HEK293 (cell line): ENCODE measurements at regions not wholly inside any gene's neighbourhood (a gene's known extent, or its start where the extent isn't known, plus 50 kb on each side); places are given as distances from the start of the nearest gene placed in this dataset.

Experiments used
- CTCF ChIA-PET: fragments of 350-600 bp; formaldehyde crosslinking; extraction: SDS; loops from one replicate; lab custom pipeline; 2021; ENCODE audit warnings: antibody characterized with exemption; lab: Yijun Ruan, JAX
- POLR2A ChIA-PET: fragments of 300-600 bp; formaldehyde crosslinking; extraction: SDS; loops from one replicate; lab custom pipeline; 2020; ENCODE audit warnings: antibody characterized with exemption, inconsistent platforms; lab: Yijun Ruan, JAX
- H3K27ac ChIP-seq: fragments of 200-500 bp; sonication (Bioruptor generic); 2 replicates; pipeline ENCODE4 v1.5.1; 2014; ENCODE audit warnings: low read depth, low read length, control low read depth, inconsistent platforms; ENCODE audit errors: extremely low read depth
- H3K36me3 ChIP-seq, 2 experiments: fragments of 200-500 bp in 1 of 2; sonication (Bioruptor generic) in 1 of 2; 1 replicate in 1 of 2; 2 replicates in 1 of 2; pipeline ENCODE4 v1.5.1; 2014 to 2017; ENCODE audit warnings: inconsistent platforms in 2 of 2, low read length in 2 of 2; ENCODE audit not compliant: control insufficient read depth in 2 of 2, insufficient read depth in 1 of 2
- H3K4me1 ChIP-seq: fragments of 200-500 bp; sonication (Bioruptor generic); 2 replicates; pipeline ENCODE4 v1.5.1; 2014; ENCODE audit warnings: mild to moderate bottlenecking, low read length, inconsistent platforms; ENCODE audit not compliant: control insufficient read depth, insufficient read depth
- H3K4me3 ChIP-seq: 2 replicates; pipeline ENCODE4 v1.5.1; 2011; ENCODE audit warnings: low read depth, mild to moderate bottlenecking, control low read depth, low read length, moderate library complexity
- H3K9me3 ChIP-seq: fragments of 200-500 bp; sonication (Bioruptor generic); 2 replicates; pipeline ENCODE4 v1.5.1; 2014; ENCODE audit warnings: low read depth, low read length, inconsistent platforms; ENCODE audit not compliant: control insufficient read depth, insufficient read depth
- BCL6B ChIP-seq: fragments of 450-650 bp; formaldehyde crosslinking; IDR thresholded peaks from 2 replicates; pipeline ENCODE4 v1.5.1; 2017; ENCODE audit warnings: missing biosample characterization, missing genetic modification characterization
- INSM2 ChIP-seq: fragments of 450-650 bp; formaldehyde crosslinking; IDR thresholded peaks from 2 replicates; pipeline ENCODE4 v1.5.1; 2016; ENCODE audit warnings: missing biosample characterization, missing genetic modification characterization
- MZF1 ChIP-seq: fragments of 450-650 bp; formaldehyde crosslinking; IDR thresholded peaks from 2 replicates; pipeline ENCODE4 v1.5.1; 2017; ENCODE audit warnings: missing biosample characterization, missing genetic modification characterization, borderline replicate concordance
- ZBTB26 ChIP-seq: fragments of 450-650 bp; formaldehyde crosslinking; optimal IDR thresholded peaks from 2 replicates; pipeline ENCODE3; 2016; ENCODE audit warnings: missing biosample characterization, mild to moderate bottlenecking, missing genetic modification characterization
- ZNF112 ChIP-seq: fragments of 450-650 bp; formaldehyde crosslinking; IDR thresholded peaks from 2 replicates; pipeline ENCODE4 v1.5.0; 2017; ENCODE audit warnings: missing biosample characterization, missing genetic modification characterization
- ZNF292 ChIP-seq: fragments of 450-650 bp; formaldehyde crosslinking; IDR thresholded peaks from 2 replicates; pipeline ENCODE4 v1.5.1; 2016; ENCODE audit warnings: low read depth, missing biosample characterization, missing genetic modification characterization, borderline replicate concordance
- ZNF677 ChIP-seq: fragments of 450-650 bp; IDR thresholded peaks from 2 replicates; pipeline ENCODE4 v1.5.0; 2018; ENCODE audit warnings: missing biosample characterization, mild to moderate bottlenecking, missing genetic modification characterization, moderate library complexity
- TF ChIP-seq, protein P1 (sequence below): fragments of 450-650 bp; formaldehyde crosslinking; IDR thresholded peaks from 2 replicates; pipeline ENCODE4 v1.5.1; 2016; ENCODE audit warnings: missing biosample characterization, missing genetic modification characterization, low read depth
- TF ChIP-seq, protein P2 (sequence below): fragments of 450-650 bp; formaldehyde crosslinking; IDR thresholded peaks from 2 replicates; pipeline ENCODE4 v1.5.1; 2017; ENCODE audit warnings: missing biosample characterization, missing genetic modification characterization
- TF ChIP-seq, protein P3 (sequence below): fragments of 450-650 bp; formaldehyde crosslinking; IDR thresholded peaks from 2 replicates; pipeline ENCODE4 v1.5.1; 2016; ENCODE audit warnings: missing biosample characterization, missing genetic modification characterization, borderline replicate concordance

DNA sequence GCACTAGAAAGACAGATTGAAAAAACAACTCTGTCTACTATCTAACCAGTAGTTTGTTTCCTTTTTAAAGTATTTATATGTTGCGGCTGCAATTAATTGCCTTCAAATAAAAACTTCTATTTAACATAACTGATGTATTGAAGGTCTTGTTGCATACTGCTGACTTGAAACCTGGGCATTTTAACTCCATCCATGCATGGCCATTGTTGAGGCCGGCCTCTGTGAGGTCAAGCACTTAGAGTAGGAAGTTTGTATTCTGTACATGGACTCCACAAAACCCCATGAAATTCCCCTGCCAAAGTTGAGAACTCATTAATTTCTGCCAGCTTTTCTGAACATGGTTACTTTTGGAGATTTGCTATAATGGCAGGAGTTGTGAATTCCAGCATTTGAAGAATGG lies 150.6 kb downstream of the GAS1 start (continued):
- TF ChIP-seq, protein P1, sequence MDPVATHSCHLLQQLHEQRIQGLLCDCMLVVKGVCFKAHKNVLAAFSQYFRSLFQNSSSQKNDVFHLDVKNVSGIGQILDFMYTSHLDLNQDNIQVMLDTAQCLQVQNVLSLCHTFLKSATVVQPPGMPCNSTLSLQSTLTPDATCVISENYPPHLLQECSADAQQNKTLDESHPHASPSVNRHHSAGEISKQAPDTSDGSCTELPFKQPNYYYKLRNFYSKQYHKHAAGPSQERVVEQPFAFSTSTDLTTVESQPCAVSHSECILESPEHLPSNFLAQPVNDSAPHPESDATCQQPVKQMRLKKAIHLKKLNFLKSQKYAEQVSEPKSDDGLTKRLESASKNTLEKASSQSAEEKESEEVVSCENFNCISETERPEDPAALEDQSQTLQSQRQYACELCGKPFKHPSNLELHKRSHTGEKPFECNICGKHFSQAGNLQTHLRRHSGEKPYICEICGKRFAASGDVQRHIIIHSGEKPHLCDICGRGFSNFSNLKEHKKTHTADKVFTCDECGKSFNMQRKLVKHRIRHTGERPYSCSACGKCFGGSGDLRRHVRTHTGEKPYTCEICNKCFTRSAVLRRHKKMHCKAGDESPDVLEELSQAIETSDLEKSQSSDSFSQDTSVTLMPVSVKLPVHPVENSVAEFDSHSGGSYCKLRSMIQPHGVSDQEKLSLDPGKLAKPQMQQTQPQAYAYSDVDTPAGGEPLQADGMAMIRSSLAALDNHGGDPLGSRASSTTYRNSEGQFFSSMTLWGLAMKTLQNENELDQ (tag by site-specific recombination) = no peak
- TF ChIP-seq BCL6B (tag by site-specific recombination) = no peak
- TF ChIP-seq ZNF677 (tag by site-specific recombination) = no peak
- TF ChIP-seq, all 188 proteins: peak for 0

DNA sequence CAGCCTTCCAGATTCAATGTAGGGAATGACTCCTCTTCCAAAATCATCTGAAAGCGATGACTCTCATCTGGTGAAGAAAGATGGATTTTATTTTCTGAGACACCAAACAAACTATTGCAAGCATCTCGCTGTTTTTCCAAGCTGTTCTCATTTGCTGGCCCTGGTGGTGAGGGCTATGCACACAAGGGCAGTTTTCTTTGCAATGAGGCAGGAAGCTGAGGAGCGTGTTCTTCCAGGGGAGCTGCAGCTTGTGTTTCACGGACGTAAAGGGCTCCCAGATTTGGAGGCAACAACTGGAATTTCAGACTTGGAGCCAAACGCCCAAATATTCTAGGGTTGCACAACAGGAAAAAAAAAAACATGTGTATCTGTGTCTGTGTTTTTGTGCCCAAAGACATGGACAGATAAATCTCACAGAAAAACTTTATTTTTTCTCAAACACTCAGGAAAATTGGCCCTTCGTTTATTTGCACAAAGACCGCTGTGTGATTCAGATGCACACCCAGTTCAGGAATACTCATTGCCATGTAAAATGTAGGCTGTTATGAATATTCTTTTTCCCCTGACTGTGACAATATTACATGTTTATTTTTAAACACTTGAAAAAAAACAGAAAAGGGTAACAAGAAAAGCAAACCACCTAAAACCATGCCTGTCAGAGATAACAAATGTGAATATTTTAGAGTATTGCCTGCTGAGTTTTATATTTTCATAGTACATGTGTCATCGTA lies 151.3 kb downstream of the GAS1 start:
- CTCF ChIA-PET = interaction anchor here (0.7 kb wide), 1 partner anchor 29 kb away, joined by 3 read pairs; no protein-coding TSS in a partner anchor
- Histone ChIP-seq H3K36me3 (no peaks in the 10 kb centered on the region), H3K4me3 (no peak overlapping the region), H3K4me1 (no peaks in the 10 kb centered on the region; the same call in 1 of the 2 replicates), H3K27ac (no peak overlapping the region), H3K9me3 (no peaks in the 10 kb centered on the region)
- TF ChIP-seq MZF1 (no peak), ZNF292 (no peak), INSM2 (tag by site-specific recombination) (no peak), ZBTB26 (tag by site-specific recombination) (no peak)
- TF ChIP-seq, protein P2, sequence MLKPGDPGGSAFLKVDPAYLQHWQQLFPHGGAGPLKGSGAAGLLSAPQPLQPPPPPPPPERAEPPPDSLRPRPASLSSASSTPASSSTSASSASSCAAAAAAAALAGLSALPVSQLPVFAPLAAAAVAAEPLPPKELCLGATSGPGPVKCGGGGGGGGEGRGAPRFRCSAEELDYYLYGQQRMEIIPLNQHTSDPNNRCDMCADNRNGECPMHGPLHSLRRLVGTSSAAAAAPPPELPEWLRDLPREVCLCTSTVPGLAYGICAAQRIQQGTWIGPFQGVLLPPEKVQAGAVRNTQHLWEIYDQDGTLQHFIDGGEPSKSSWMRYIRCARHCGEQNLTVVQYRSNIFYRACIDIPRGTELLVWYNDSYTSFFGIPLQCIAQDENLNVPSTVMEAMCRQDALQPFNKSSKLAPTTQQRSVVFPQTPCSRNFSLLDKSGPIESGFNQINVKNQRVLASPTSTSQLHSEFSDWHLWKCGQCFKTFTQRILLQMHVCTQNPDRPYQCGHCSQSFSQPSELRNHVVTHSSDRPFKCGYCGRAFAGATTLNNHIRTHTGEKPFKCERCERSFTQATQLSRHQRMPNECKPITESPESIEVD (tag by site-specific recombination) = peak; percentile 51; the same call in 1 of the 2 replicates
- POLR2A ChIA-PET = no interaction called here

GRCh38 chr9:86795047-86795442 lies 152.3 kb downstream of the GAS1 start:
- TF ChIP-seq ZNF112 (tag by site-specific recombination) = 0 out of 2 replicates have a peak, but pooled peaks have one; percentile 39
- TF ChIP-seq, protein P3, sequence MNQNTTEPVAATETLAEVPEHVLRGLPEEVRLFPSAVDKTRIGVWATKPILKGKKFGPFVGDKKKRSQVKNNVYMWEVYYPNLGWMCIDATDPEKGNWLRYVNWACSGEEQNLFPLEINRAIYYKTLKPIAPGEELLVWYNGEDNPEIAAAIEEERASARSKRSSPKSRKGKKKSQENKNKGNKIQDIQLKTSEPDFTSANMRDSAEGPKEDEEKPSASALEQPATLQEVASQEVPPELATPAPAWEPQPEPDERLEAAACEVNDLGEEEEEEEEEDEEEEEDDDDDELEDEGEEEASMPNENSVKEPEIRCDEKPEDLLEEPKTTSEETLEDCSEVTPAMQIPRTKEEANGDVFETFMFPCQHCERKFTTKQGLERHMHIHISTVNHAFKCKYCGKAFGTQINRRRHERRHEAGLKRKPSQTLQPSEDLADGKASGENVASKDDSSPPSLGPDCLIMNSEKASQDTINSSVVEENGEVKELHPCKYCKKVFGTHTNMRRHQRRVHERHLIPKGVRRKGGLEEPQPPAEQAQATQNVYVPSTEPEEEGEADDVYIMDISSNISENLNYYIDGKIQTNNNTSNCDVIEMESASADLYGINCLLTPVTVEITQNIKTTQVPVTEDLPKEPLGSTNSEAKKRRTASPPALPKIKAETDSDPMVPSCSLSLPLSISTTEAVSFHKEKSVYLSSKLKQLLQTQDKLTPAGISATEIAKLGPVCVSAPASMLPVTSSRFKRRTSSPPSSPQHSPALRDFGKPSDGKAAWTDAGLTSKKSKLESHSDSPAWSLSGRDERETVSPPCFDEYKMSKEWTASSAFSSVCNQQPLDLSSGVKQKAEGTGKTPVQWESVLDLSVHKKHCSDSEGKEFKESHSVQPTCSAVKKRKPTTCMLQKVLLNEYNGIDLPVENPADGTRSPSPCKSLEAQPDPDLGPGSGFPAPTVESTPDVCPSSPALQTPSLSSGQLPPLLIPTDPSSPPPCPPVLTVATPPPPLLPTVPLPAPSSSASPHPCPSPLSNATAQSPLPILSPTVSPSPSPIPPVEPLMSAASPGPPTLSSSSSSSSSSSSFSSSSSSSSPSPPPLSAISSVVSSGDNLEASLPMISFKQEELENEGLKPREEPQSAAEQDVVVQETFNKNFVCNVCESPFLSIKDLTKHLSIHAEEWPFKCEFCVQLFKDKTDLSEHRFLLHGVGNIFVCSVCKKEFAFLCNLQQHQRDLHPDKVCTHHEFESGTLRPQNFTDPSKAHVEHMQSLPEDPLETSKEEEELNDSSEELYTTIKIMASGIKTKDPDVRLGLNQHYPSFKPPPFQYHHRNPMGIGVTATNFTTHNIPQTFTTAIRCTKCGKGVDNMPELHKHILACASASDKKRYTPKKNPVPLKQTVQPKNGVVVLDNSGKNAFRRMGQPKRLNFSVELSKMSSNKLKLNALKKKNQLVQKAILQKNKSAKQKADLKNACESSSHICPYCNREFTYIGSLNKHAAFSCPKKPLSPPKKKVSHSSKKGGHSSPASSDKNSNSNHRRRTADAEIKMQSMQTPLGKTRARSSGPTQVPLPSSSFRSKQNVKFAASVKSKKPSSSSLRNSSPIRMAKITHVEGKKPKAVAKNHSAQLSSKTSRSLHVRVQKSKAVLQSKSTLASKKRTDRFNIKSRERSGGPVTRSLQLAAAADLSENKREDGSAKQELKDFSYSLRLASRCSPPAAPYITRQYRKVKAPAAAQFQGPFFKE (tag by site-specific recombination) = no peak
- no peak overlapping the region for H3K4me3 ChIP-seq
- no peaks in the 10 kb centered on the region for H3K36me3 ChIP-seq
- H3K27ac ChIP-seq = no peak overlapping the region
- H3K9me3 ChIP-seq = no peaks in the 10 kb centered on the region
- no peaks in the 10 kb centered on the region; the same call in 1 of the 2 replicates for H3K4me1 ChIP-seq
- CTCF ChIA-PET = no interaction called here
- POLR2A ChIA-PET = no interaction called here
